CD14-positive monocyte (primary cell): ENCODE measurements at regions not wholly inside any gene's neighbourhood (a gene's known extent, or its start where the extent isn't known, plus 50 kb on each side); places are given as distances from the start of the nearest gene placed in this dataset.

Experiments used
- DNase-seq, 3 donors: peaks; one replicate each; pipeline ENCODE4 v3.0.0-alpha.2; 2011 to 2022
- H2AFZ ChIP-seq: 2 replicates; pipeline ENCODE4 v1.6.0; 2012; ENCODE audit warnings: mild to moderate bottlenecking, low read depth, low read length, inconsistent platforms; ENCODE audit not compliant: insufficient read depth, poor library complexity, severe bottlenecking
- H3K27ac ChIP-seq, 2 donors: 1 replicate in 1 of 2; 2 replicates in 1 of 2; pipeline ENCODE4 v1.5.1; 2012 to 2013; ENCODE audit warnings: low read length in 2 of 2, control low read depth in 1 of 2, inconsistent platforms in 1 of 2, low read depth in 1 of 2, mild to moderate bottlenecking in 1 of 2
- H3K27me3 ChIP-seq, 2 donors: one replicate each; pipeline versions ENCODE4 v1.6.0 to v1.6.1; 2011 to 2013; ENCODE audit warnings: low read length in 2 of 2; ENCODE audit not compliant: control insufficient read depth in 2 of 2, insufficient read depth in 2 of 2
- H3K36me3 ChIP-seq, 2 donors: replicated peaks in 1 of 2; 1 replicate in 1 of 2; 2 replicates in 1 of 2; pipeline versions ENCODE4 v1.5.1 to v1.6.1; 2012 to 2013; ENCODE audit warnings: low read length in 2 of 2, control low read depth in 1 of 2, inconsistent platforms in 1 of 2, mild to moderate bottlenecking in 1 of 2; ENCODE audit not compliant: insufficient read depth in 2 of 2, control insufficient read depth in 1 of 2
- H3K4me1 ChIP-seq, 2 donors: 1 replicate in 1 of 2; 2 replicates in 1 of 2; pipeline versions ENCODE4 v1.5.1 to v1.6.1; 2012 to 2013; ENCODE audit warnings: low read length in 2 of 2, control low read depth in 1 of 2, inconsistent platforms in 1 of 2, mild to moderate bottlenecking in 1 of 2, moderate library complexity in 1 of 2; ENCODE audit not compliant: insufficient read depth in 2 of 2, control insufficient read depth in 1 of 2
- H3K4me2 ChIP-seq: replicated peaks from 2 replicates; pipeline ENCODE3; 2012; ENCODE audit warnings: low read length, moderate library complexity, mild to moderate bottlenecking; ENCODE audit not compliant: poor library complexity, severe bottlenecking; ENCODE audit errors: extremely low read depth
- H3K4me3 ChIP-seq, 3 experiments: fragments of 200-600 bp in 1 of 3; sonication (generic) in 1 of 3; replicated peaks in 1 of 3; 1 replicate in 2 of 3; 2 replicates in 1 of 3; pipeline ENCODE4 v1.5.1; 2011 to 2013; ENCODE audit warnings: low read length in 3 of 3, mild to moderate bottlenecking in 3 of 3, control low read depth in 2 of 3, low read depth in 2 of 3, inconsistent platforms in 1 of 3, moderate library complexity in 1 of 3
- H3K79me2 ChIP-seq: 2 replicates; pipeline ENCODE4 v1.6.0; 2012; ENCODE audit warnings: mild to moderate bottlenecking, control low read depth, inconsistent platforms, low read length, moderate library complexity; ENCODE audit not compliant: insufficient read depth
- H3K9ac ChIP-seq: 2 replicates; pipeline ENCODE4 v1.6.0; 2017; ENCODE audit warnings: low read length, mild to moderate bottlenecking; ENCODE audit not compliant: insufficient read depth, poor library complexity, severe bottlenecking
- H3K9me3 ChIP-seq, 2 donors: replicated peaks in 1 of 2; 1 replicate in 1 of 2; 2 replicates in 1 of 2; pipeline versions ENCODE4 v1.5.1 to v1.6.1; 2012 to 2013; ENCODE audit warnings: low read length in 2 of 2, control low read depth in 1 of 2; ENCODE audit not compliant: control insufficient read depth in 1 of 2, insufficient read depth in 1 of 2
- H4K20me1 ChIP-seq: 2 replicates; pipeline ENCODE4 v1.6.0; 2012; ENCODE audit warnings: mild to moderate bottlenecking, low read length, control low read depth, moderate library complexity; ENCODE audit not compliant: insufficient read depth
- H3K27ac Mint-ChIP-seq, 7 donors: one replicate each; pipeline ENCODE4 v1.8.0; 2020; ENCODE audit warnings: mild to moderate bottlenecking in 7 of 7, mixed read lengths in 7 of 7, moderate library complexity in 6 of 7, inconsistent platforms in 2 of 7
- H3K27me3 Mint-ChIP-seq, 3 donors: one replicate each; pipeline ENCODE4 v1.8.0; 2021 to 2022; ENCODE audit warnings: low read depth in 3 of 3, mild to moderate bottlenecking in 3 of 3, mixed read lengths in 3 of 3, moderate library complexity in 3 of 3, inconsistent platforms in 1 of 3
- H3K36me3 Mint-ChIP-seq, 2 donors: one replicate each; pipeline ENCODE4 v1.8.0; 2020; ENCODE audit warnings: mixed read lengths in 2 of 2, inconsistent platforms in 1 of 2, mild to moderate bottlenecking in 1 of 2
- H3K4me1 Mint-ChIP-seq: one replicate; pipeline ENCODE4 v1.8.0; 2020; ENCODE audit warnings: mild to moderate bottlenecking, mixed read lengths
- H3K4me3 Mint-ChIP-seq, 2 donors: one replicate each; pipeline ENCODE4 v1.8.0; 2020; ENCODE audit warnings: mild to moderate bottlenecking in 2 of 2, mixed read lengths in 2 of 2, moderate library complexity in 1 of 2
- H3K9me3 Mint-ChIP-seq, 7 donors: one replicate each; pipeline ENCODE4 v1.8.0; 2020 to 2022; ENCODE audit warnings: mixed read lengths in 7 of 7, mild to moderate bottlenecking in 6 of 7, moderate library complexity in 6 of 7, inconsistent platforms in 2 of 7
- CTCF ChIP-seq: fragments of 200-600 bp; IDR thresholded peaks from one replicate; pipeline ENCODE4 v1.8.0; 2022; ENCODE audit warnings: antibody characterized with exemption, mild to moderate bottlenecking
- WGBS: methylation state at CpG from one replicate; pipeline ENCODE4 v1.1.5; 2013; ENCODE audit warnings: missing lambda C conversion rate; ENCODE audit not compliant: insufficient coverage; 5-methylcytosine and 5-hydroxymethylcytosine counted together
- intact Hi-C, 2 donors: fragments of 100-400 bp; cut with micrococcal nuclease; formaldehyde crosslinking; loops; one replicate each; pipeline versions ENCODE4 v1.15.0 to v1.15.1; 2023

GRCh38 chr21:24988941-24989340, 618.3 kb downstream of the MRPL39 start:
- TF ChIP-seq CTCF, result no peak
- no peaks in the 10 kb centered on the region for H3K27me3 ChIP-seq
- no peak overlapping the region for H3K4me2 ChIP-seq
- no peak overlapping the region for H3K9ac ChIP-seq
- no peak overlapping the region for H3K4me3 Mint-ChIP-seq
- DNase-seq, result no peak
- H3K4me1 Mint-ChIP-seq, result no peaks in the 10 kb centered on the region
- no peaks in the 10 kb centered on the region for H3K36me3 Mint-ChIP-seq
- peaks cover 7 to 18% (median 12%) of the 10 kb centered on the region in 7 donors for H3K9me3 Mint-ChIP-seq
- H3K4me1 ChIP-seq, result no peaks in the 10 kb centered on the region
- peaks cover 4 to 23% of the 10 kb centered on the region in 2 donors for H3K9me3 ChIP-seq
- H3K27me3 Mint-ChIP-seq, result no peaks in the 10 kb centered on the region
- no peaks in the 10 kb centered on the region for H3K36me3 ChIP-seq
- WGBS, result 91% methylated on average over 8 of the region's 8 CpGs
- intact Hi-C loops, result no loop called here
- H4K20me1 ChIP-seq, result no peaks in the 10 kb centered on the region
- no peaks in the 10 kb centered on the region for H3K79me2 ChIP-seq
- H3K27ac ChIP-seq, result no peak overlapping the region
- H3K4me3 ChIP-seq, result no peak overlapping the region
- no peak overlapping the region for H3K27ac Mint-ChIP-seq
- H2AFZ ChIP-seq, result no peak overlapping the region

- no peak for TF ChIP-seq CTCF
- peaks cover 0 to 7% (median 2%) of the 10 kb centered on the region in 7 donors for H3K9me3 Mint-ChIP-seq
- H3K27ac Mint-ChIP-seq, result no peak overlapping the region
- no peaks in the 10 kb centered on the region for H3K36me3 Mint-ChIP-seq
- intact Hi-C loops, result no loop called here
- Histone ChIP-seq H3K9me3 (peaks cover 6 to 17% of the 10 kb centered on the region in 2 donors), H3K79me2 (no peaks in the 10 kb centered on the region), H3K4me3 (no peak overlapping the region), H4K20me1 (no peaks in the 10 kb centered on the region), H2AFZ (no peak overlapping the region), H3K27me3 (no peaks in the 10 kb centered on the region), H3K36me3 (no peaks in the 10 kb centered on the region), H3K27ac (no peak overlapping the region), H3K4me2 (no peak overlapping the region), H3K9ac (no peak overlapping the region), H3K4me1 (no peaks in the 10 kb centered on the region)
- DNase-seq, result no peak
- whole genome bisulfite sequencing, result no CpG with 5 or more reads among the region's 1 CpG
- H3K4me1 Mint-ChIP-seq, result no peaks in the 10 kb centered on the region
- no peak overlapping the region for H3K4me3 Mint-ChIP-seq
- no peaks in the 10 kb centered on the region for H3K27me3 Mint-ChIP-seq
Observed at GRCh38 chr21:24976238-24976637, 631.0 kb downstream of the MRPL39 start.
